GM13977 (cell line): ENCODE measurements at regions not wholly inside any gene's neighbourhood (a gene's known extent, or its start where the extent isn't known, plus 50 kb on each side); places are given as distances from the start of the nearest gene placed in this dataset.

ENCODE experiments used
- DNase-seq: peaks from one replicate; pipeline ENCODE4 v3.0.0; 2012; ENCODE audit warnings: low spot score
- CTCF ChIP-seq: IDR thresholded peaks from 2 replicates; pipeline ENCODE4 v1.5.1; 2012; ENCODE audit warnings: mild to moderate bottlenecking, control low read depth; ENCODE audit not compliant: insufficient read depth; ENCODE audit errors: extremely low read depth, missing control alignments
- in situ Hi-C: fragments of 300-500 bp; cut with MboI; formaldehyde crosslinking; loops from one replicate; pipeline ENCODE4 v1.12.0; 2022; ENCODE audit warnings: low sequenced_read_pairs, low pct_unique_long_range_greater_than_20kb, mixed read lengths, inconsistent platforms; ENCODE audit not compliant: unreplicated experiment

GRCh38 chr2:120496759-120497158 lies 150.8 kb downstream of the INHBB start:
- DNase-seq, result no peak
- TF ChIP-seq CTCF, result no peak
- in situ Hi-C loops, result no loop called here

- in situ Hi-C loops, result no loop called here
- no peak for TF ChIP-seq CTCF
- DNase-seq, result no peak
Observed at GRCh38 chr2:120497261-120497977, 151.5 kb downstream of the INHBB start.

GRCh38 chr2:120498121-120498520 lies 152.2 kb downstream of the INHBB start:
- no peak for TF ChIP-seq CTCF
- in situ Hi-C loops, result no loop called here
- no peak for DNase-seq

GRCh38 chr2:120498576-120499394 lies 152.8 kb downstream of the INHBB start:
- no peak for TF ChIP-seq CTCF
- no peak for DNase-seq
- in situ Hi-C loops, result no loop called here

GRCh38 chr2:120499784-120500495 lies 154.0 kb downstream of the INHBB start:
- no peak for TF ChIP-seq CTCF
- DNase-seq, result no peak
- in situ Hi-C loops, result no loop called here

GRCh38 chr2:120501591-120501990 lies 155.7 kb downstream of the INHBB start:
- DNase-seq, result no peak
- in situ Hi-C loops, result no loop called here
- TF ChIP-seq CTCF, result no peak
